ENCODE measurements at regions not wholly inside any gene's neighbourhood (a gene's known extent, or its start where the extent isn't known, plus 50 kb on each side); places are given as distances from the start of the nearest gene placed in this dataset.

DNA sequence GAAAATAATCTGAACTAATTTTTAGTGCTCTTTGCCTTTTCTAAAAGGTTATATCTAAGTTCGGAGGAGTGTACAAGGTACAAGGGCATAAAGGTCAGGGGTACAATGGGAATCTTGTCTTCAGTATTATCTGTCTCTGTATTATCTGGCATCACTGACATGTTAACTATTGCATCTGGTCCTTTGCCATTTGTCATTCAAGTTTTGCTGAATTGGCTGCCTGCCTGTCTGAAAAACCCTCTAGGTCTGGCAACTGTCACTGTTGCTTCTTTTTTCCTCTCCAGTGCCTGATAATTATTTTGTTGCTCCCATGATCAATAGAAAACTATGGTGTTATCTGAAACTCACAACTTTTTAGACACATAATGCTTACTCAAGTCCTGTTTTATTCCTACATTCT lies 112.5 kb upstream of the STK26 start:
- Histone ChIP-seq H3K4me3 (ENCODE audit: low read length in 3 of 3) (no peak overlapping the region), H3K27ac (ENCODE audit: low read depth, low read length) (no peak overlapping the region), H3K9me3 (ENCODE audit: control insufficient read depth in 3 of 3, low read length in 3 of 3) (no peaks in the 10 kb centered on the region), H3K4me1 (ENCODE audit: control insufficient read depth in 3 of 3, insufficient read depth in 3 of 3, low read length in 3 of 3) (no peaks in the 10 kb centered on the region), H3K9ac (ENCODE audit: low read depth in 1 of 3, low read length in 3 of 3) (no peak overlapping the region), H3K27me3 (ENCODE audit: control insufficient read depth in 3 of 3, insufficient read depth in 3 of 3, low read length in 3 of 3) (peaks cover 0 to 8% (median 0%) of the 10 kb centered on the region in 3 donors), H3K36me3 (ENCODE audit: control insufficient read depth in 3 of 3, insufficient read depth in 3 of 3, low read length in 3 of 3) (no peaks in the 10 kb centered on the region)

DNA sequence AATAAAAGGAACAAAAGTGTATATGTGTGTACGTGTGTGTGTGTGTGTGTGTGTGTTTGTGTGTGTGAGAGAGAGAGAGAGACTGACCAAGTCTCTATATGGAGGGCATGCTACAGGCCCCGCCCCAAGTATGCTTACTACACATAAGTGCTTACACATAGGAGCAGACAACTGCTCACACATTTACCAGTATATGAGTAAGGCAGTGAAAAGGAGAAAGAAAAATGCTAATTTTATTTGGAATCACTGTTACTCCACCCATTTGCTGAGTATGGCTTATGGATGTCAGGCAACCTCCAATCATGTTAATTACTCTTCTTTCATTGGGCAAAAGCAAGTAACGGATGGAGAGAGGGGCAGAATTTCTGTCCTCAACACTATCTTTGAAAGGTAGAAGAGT lies 107.6 kb upstream of the STK26 start:
- Histone ChIP-seq H3K27me3 (ENCODE audit: control insufficient read depth in 3 of 3, insufficient read depth in 3 of 3, low read length in 3 of 3) (peaks cover 0 to 15% (median 0%) of the 10 kb centered on the region in 3 donors), H3K27ac (ENCODE audit: low read depth, low read length) (no peak overlapping the region), H3K9me3 (ENCODE audit: control insufficient read depth in 3 of 3, low read length in 3 of 3) (no peaks in the 10 kb centered on the region), H3K36me3 (ENCODE audit: control insufficient read depth in 3 of 3, insufficient read depth in 3 of 3, low read length in 3 of 3) (no peaks in the 10 kb centered on the region), H3K9ac (ENCODE audit: low read depth in 1 of 3, low read length in 3 of 3) (no peak overlapping the region), H3K4me3 (ENCODE audit: low read length in 3 of 3) (no peak overlapping the region), H3K4me1 (ENCODE audit: control insufficient read depth in 3 of 3, insufficient read depth in 3 of 3, low read length in 3 of 3) (no peaks in the 10 kb centered on the region)

DNA sequence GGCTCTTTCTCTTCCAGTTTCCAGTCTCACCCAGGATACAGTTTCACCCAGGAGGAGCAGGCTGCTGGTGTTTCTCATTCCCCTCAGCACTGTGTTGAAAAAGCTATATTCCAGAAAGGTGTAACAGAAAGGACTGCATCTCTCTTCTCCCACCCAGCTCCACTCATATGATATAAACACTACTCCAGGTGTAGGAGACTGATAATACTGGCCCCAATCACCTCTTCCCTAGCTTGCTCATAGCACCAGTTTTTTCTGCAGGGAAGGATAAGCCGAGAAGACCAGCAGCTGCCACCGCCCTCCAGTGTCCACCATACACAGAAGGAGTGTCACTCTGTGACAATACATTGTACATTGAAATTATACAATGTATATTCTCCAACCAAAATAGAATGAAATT lies 105.5 kb upstream of the STK26 start:
- H3K4me3 ChIP-seq (ENCODE audit: low read length in 3 of 3) = no peak overlapping the region
- no peaks in the 10 kb centered on the region for H3K4me1 ChIP-seq (ENCODE audit: control insufficient read depth in 3 of 3, insufficient read depth in 3 of 3, low read length in 3 of 3)
- no peaks in the 10 kb centered on the region for H3K9me3 ChIP-seq (ENCODE audit: control insufficient read depth in 3 of 3, low read length in 3 of 3)
- H3K27me3 ChIP-seq (ENCODE audit: control insufficient read depth in 3 of 3, insufficient read depth in 3 of 3, low read length in 3 of 3) = peaks cover 0 to 15% (median 0%) of the 10 kb centered on the region in 3 donors
- H3K27ac ChIP-seq (ENCODE audit: low read depth, low read length) = no peak overlapping the region
- no peaks in the 10 kb centered on the region for H3K36me3 ChIP-seq (ENCODE audit: control insufficient read depth in 3 of 3, insufficient read depth in 3 of 3, low read length in 3 of 3)
- H3K9ac ChIP-seq (ENCODE audit: low read depth in 1 of 3, low read length in 3 of 3) = no peak overlapping the region

DNA sequence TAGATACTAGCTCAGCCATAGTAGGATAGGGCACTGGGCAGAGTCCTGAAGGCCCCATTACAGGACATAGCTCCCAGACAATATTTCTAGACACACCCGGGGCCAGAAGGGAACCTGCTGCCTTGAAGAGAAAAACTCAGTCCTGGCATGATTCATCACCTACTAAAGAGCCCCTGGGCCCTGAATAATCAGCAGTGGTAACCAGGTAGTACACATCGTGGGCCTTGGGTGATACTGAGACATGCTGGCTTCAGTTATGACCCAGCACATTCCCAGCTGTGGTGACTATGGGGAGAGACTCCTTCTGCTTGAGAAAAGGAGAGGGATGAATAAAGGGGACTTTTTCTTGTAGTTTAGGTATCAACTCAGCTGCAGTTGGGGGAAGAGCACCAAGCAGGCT lies 104.3 kb upstream of the STK26 start:
- peaks cover 0 to 15% (median 0%) of the 10 kb centered on the region in 3 donors for H3K27me3 ChIP-seq (ENCODE audit: control insufficient read depth in 3 of 3, insufficient read depth in 3 of 3, low read length in 3 of 3)

DNA sequence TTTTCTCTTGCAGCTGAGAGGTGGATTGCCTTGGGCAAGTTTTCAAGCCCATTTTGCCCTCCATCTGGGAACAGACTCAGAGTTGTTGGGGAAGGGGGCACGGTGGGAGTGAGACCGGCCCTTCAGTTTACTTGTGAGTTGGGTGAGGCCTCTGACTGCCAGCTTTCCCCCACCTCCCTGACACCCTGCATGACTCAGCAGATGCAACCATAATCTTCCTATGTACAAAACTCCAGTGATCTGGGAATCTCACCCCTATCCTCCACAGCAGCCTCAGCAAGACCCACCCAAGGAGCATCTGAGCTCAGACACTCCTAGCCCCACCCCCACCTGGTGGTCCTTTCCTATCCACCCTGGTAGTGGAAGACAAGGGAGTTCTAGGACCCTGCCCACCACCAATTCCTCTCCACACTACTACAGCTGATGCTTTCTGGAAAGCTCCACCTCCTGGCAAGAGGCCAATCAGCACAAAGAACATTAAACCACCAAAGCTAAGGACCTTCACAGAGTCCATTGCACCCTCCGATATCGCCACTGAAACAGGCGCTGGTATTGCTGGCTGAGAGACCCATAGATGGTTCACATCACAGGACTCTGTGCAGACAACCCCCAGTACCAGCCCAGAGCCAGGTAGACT lies 99.4 kb upstream of the STK26 start:
- H3K4me1 ChIP-seq (ENCODE audit: control insufficient read depth in 3 of 3, insufficient read depth in 3 of 3, low read length in 3 of 3) = no peaks in the 10 kb centered on the region
- H3K27me3 ChIP-seq (ENCODE audit: control insufficient read depth in 3 of 3, insufficient read depth in 3 of 3, low read length in 3 of 3) = peaks cover 0 to 12% (median 0%) of the 10 kb centered on the region in 3 donors
- no peaks in the 10 kb centered on the region for H3K36me3 ChIP-seq (ENCODE audit: control insufficient read depth in 3 of 3, insufficient read depth in 3 of 3, low read length in 3 of 3)
- no peaks in the 10 kb centered on the region for H3K9me3 ChIP-seq (ENCODE audit: control insufficient read depth in 3 of 3, low read length in 3 of 3)
- H3K27ac ChIP-seq (ENCODE audit: low read depth, low read length) = no peak overlapping the region
- H3K9ac ChIP-seq (ENCODE audit: low read depth in 1 of 3, low read length in 3 of 3) = no peak overlapping the region
- no peak overlapping the region for H3K4me3 ChIP-seq (ENCODE audit: low read length in 3 of 3)

More for the DNA sequence above, 104.3 kb upstream of the STK26 start:
- no peaks in the 10 kb centered on the region for H3K9me3 ChIP-seq (ENCODE audit: control insufficient read depth in 3 of 3, low read length in 3 of 3)
- H3K4me1 ChIP-seq (ENCODE audit: control insufficient read depth in 3 of 3, insufficient read depth in 3 of 3, low read length in 3 of 3) = no peaks in the 10 kb centered on the region
- H3K36me3 ChIP-seq (ENCODE audit: control insufficient read depth in 3 of 3, insufficient read depth in 3 of 3, low read length in 3 of 3) = no peaks in the 10 kb centered on the region
- no peak overlapping the region for H3K9ac ChIP-seq (ENCODE audit: low read depth in 1 of 3, low read length in 3 of 3)
- H3K4me3 ChIP-seq (ENCODE audit: low read length in 3 of 3) = no peak overlapping the region
- no peak overlapping the region for H3K27ac ChIP-seq (ENCODE audit: low read depth, low read length)

DNA sequence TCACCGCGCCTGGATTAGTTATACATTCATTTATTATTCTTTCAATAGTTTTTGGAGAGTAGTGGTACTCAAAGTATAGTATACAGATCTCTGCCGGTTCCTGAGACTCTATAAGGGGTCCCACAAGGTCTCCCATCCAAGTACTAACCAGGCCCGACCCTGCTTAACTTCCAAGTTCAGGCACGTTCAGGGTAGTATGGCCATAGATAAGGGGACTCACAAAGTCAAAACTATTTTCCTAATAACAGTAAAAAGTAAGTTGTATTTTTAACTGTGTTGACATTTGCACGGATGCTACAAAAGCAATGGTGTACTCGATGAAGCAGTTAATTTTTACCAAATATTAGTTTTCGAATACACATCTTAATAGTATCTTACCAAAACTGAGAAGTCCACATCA lies 84.4 kb upstream of the STK26 start:
- Histone ChIP-seq H3K27ac (ENCODE audit: low read depth, low read length) (no peak overlapping the region), H3K9ac (ENCODE audit: low read depth in 1 of 3, low read length in 3 of 3) (no peak overlapping the region), H3K27me3 (ENCODE audit: control insufficient read depth in 3 of 3, insufficient read depth in 3 of 3, low read length in 3 of 3) (no peaks in the 10 kb centered on the region), H3K4me3 (ENCODE audit: low read length in 3 of 3) (no peak overlapping the region), H3K9me3 (ENCODE audit: control insufficient read depth in 3 of 3, low read length in 3 of 3) (no peaks in the 10 kb centered on the region), H3K4me1 (ENCODE audit: control insufficient read depth in 3 of 3, insufficient read depth in 3 of 3, low read length in 3 of 3) (no peaks in the 10 kb centered on the region), H3K36me3 (ENCODE audit: control insufficient read depth in 3 of 3, insufficient read depth in 3 of 3, low read length in 3 of 3) (no peaks in the 10 kb centered on the region)

DNA sequence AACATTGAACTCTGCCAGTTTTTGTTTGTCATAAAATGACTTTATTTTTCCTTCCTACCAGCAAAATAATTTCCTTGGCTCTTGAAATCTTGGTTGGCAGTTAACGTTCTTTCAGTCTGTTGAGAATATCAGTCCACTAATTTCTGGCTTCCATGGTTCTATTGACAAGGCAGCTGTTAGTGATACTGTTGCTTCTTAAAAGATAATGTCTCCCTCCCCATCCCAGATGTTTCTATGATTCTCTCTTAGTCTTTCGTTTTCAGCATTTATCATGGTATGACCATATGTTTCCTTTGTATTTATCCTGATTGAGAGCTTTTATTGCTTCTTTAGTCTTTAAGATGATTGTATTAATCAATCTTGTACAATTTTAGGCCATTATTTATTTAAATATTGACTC lies 81.1 kb upstream of the STK26 start:
- H3K9ac ChIP-seq (ENCODE audit: low read depth in 1 of 3, low read length in 3 of 3) = no peak overlapping the region
- H3K36me3 ChIP-seq (ENCODE audit: control insufficient read depth in 3 of 3, insufficient read depth in 3 of 3, low read length in 3 of 3) = no peaks in the 10 kb centered on the region
- no peaks in the 10 kb centered on the region for H3K9me3 ChIP-seq (ENCODE audit: control insufficient read depth in 3 of 3, low read length in 3 of 3)
- H3K4me1 ChIP-seq (ENCODE audit: control insufficient read depth in 3 of 3, insufficient read depth in 3 of 3, low read length in 3 of 3) = no peaks in the 10 kb centered on the region
- H3K27ac ChIP-seq (ENCODE audit: low read depth, low read length) = no peak overlapping the region
- H3K4me3 ChIP-seq (ENCODE audit: low read length in 3 of 3) = no peak overlapping the region
- no peaks in the 10 kb centered on the region for H3K27me3 ChIP-seq (ENCODE audit: control insufficient read depth in 3 of 3, insufficient read depth in 3 of 3, low read length in 3 of 3)

DNA sequence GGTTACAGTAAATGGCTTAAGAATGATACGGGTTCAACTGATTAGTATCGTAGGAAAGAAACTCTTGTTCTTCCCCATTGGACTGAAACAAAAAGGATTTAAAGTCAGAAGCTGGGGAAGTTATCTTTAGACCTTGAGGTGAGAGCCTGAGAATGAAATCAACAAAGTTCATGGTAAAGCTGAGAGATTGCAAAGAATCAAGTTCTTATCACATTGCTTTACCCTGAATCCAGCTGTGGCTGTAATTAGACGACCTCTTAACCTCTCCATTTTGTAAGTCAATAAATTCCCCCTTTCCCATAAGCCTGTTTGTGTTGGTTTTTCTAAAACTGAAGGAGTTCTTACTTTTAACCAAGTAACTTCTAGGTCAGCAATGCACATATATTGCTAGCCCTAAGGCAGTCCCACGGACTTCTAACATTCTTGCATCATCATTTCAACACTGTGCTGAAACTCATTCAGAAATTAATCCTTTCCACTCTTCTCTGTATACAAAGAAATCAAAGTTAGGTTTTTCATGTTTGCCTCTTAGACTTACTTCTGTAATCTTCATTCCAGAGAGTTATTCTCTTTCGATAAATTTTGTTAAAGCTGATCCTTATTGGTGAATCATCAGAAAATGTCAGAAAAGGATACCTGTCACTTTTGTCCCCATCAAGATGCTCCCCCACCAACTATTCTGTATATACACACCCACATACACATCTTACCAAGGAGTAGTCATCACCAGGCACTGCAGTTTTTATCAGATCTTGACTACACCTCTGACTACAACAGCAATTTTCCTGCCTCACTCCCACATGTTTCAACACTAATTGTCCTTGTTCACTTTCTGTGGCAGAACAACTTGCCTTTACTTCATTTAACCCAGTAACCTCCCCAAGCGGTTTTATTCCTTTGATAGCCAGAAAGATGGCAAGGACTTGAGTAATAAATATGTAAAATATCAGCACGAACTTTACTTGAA lies 77.9 kb upstream of the STK26 start:
- Histone ChIP-seq H3K9me3 (ENCODE audit: control insufficient read depth in 3 of 3, low read length in 3 of 3) (no peaks in the 10 kb centered on the region), H3K9ac (ENCODE audit: low read depth in 1 of 3, low read length in 3 of 3) (no peak overlapping the region), H3K27me3 (ENCODE audit: control insufficient read depth in 3 of 3, insufficient read depth in 3 of 3, low read length in 3 of 3) (no peaks in the 10 kb centered on the region), H3K4me3 (ENCODE audit: low read length in 3 of 3) (no peak overlapping the region), H3K36me3 (ENCODE audit: control insufficient read depth in 3 of 3, insufficient read depth in 3 of 3, low read length in 3 of 3) (no peaks in the 10 kb centered on the region), H3K4me1 (ENCODE audit: control insufficient read depth in 3 of 3, insufficient read depth in 3 of 3, low read length in 3 of 3) (no peaks in the 10 kb centered on the region), H3K27ac (ENCODE audit: low read depth, low read length) (no peak overlapping the region)

DNA sequence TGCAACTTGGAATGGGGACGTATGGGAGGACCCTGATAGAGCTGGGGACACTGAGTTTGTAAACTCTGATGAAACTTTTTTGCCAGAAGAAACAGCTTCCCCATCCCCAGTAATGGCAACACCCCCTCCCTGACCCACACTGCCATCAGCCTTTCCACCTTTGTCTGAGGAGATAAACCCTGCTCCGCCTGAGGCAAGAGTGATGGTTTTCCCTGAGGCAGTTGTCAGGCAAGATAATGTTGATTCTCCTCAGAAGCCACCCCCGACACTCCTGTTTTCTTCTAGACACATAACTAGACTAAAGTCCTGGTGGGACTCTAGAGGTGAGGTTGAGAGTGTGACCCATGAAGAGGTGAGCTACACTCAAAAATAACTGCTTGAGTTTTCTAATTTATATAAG lies 71.9 kb upstream of the STK26 start:
- Histone ChIP-seq H3K27ac (ENCODE audit: low read depth, low read length) (no peak overlapping the region), H3K27me3 (ENCODE audit: control insufficient read depth in 3 of 3, insufficient read depth in 3 of 3, low read length in 3 of 3) (peaks cover 0 to 4% (median 0%) of the 10 kb centered on the region in 3 donors), H3K9me3 (ENCODE audit: control insufficient read depth in 3 of 3, low read length in 3 of 3) (no peaks in the 10 kb centered on the region)

DNA sequence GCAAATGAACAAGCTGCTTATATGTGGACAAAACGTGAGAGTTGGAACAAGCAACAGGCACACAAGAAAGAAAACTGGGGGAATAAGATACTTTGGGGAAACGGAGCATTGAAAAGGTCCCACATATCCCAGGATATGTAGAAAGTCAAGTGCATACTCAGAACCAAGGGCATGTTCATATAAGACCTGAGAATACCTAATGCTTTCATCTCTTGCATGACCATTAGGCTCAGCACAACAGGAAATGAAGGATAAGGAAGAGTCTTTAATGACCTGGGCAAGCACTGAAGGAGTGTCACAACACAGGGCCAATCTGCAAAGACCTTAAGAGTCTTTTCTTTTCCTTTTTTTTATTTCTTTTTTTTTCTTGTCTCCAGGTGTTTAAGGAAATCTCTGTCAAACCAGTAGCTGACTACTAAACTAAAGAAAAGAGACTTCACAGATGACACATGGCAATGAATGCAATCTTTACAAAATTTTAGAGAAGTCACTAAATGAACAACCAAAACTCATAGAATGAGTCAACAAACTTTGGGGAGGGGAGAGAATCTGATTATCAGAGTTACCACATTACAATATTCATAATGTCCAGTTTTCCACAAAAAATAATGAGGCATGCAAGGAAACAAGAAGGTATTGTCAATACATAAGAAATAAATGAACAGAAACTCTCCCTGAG lies 67.9 kb upstream of the STK26 start:
- H3K27ac ChIP-seq (ENCODE audit: low read depth, low read length) = no peak overlapping the region
- no peak overlapping the region for H3K9ac ChIP-seq (ENCODE audit: low read depth in 1 of 3, low read length in 3 of 3)
- H3K36me3 ChIP-seq (ENCODE audit: control insufficient read depth in 3 of 3, insufficient read depth in 3 of 3, low read length in 3 of 3) = no peaks in the 10 kb centered on the region
- no peaks in the 10 kb centered on the region for H3K9me3 ChIP-seq (ENCODE audit: control insufficient read depth in 3 of 3, low read length in 3 of 3)
- H3K4me3 ChIP-seq (ENCODE audit: low read length in 3 of 3) = no peak overlapping the region
- peaks cover 0 to 4% (median 0%) of the 10 kb centered on the region in 3 donors for H3K27me3 ChIP-seq (ENCODE audit: control insufficient read depth in 3 of 3, insufficient read depth in 3 of 3, low read length in 3 of 3)
- H3K4me1 ChIP-seq (ENCODE audit: control insufficient read depth in 3 of 3, insufficient read depth in 3 of 3, low read length in 3 of 3) = no peaks in the 10 kb centered on the region

More for the DNA sequence above, 71.9 kb upstream of the STK26 start:
- H3K4me1 ChIP-seq (ENCODE audit: control insufficient read depth in 3 of 3, insufficient read depth in 3 of 3, low read length in 3 of 3) = no peaks in the 10 kb centered on the region
- no peaks in the 10 kb centered on the region for H3K36me3 ChIP-seq (ENCODE audit: control insufficient read depth in 3 of 3, insufficient read depth in 3 of 3, low read length in 3 of 3)
- H3K9ac ChIP-seq (ENCODE audit: low read depth in 1 of 3, low read length in 3 of 3) = no peak overlapping the region
- H3K4me3 ChIP-seq (ENCODE audit: low read length in 3 of 3) = no peak overlapping the region
